C1 segment of cervical spinal cord (tissue), 14 donors: ENCODE measurements at regions not wholly inside any gene's neighbourhood (a gene's known extent, or its start where the extent isn't known, plus 50 kb on each side); places are given as distances from the start of the nearest gene placed in this dataset.

Experiments
- DNase-seq, 14 donors: peaks; one replicate each; lab custom pipeline; 2025; lab: John Stamatoyannopoulos, UW

- peak; percentile 8 to 87 (median 67) for DNase-seq
Measured at GRCh38 chr2:217248312-217248935, 388.6 kb upstream of the TNP1 start.

- no peak for DNase-seq
Measured at GRCh38 chr2:217247476-217247875, 387.6 kb upstream of the TNP1 start.

GRCh38 chr2:217246108-217246507 is 386.2 kb upstream of the TNP1 start:
- no peak for DNase-seq

GRCh38 chr2:217244815-217245214 is 385.0 kb upstream of the TNP1 start:
- DNase-seq = no peak

- DNase-seq = no peak
Measured at GRCh38 chr2:217242947-217243346, 383.1 kb upstream of the TNP1 start.

GRCh38 chr2:217231724-217232123 is 371.9 kb upstream of the TNP1 start:
- peak in 1 of 14 donors; percentile 25 for DNase-seq

- DNase-seq = no peak
Measured at GRCh38 chr2:217231212-217231611, 371.3 kb upstream of the TNP1 start.

- DNase-seq = no peak
Measured at GRCh38 chr2:217228732-217229131, 368.9 kb upstream of the TNP1 start.

GRCh38 chr2:217227794-217228193 is 367.9 kb upstream of the TNP1 start:
- DNase-seq = no peak

- no peak for DNase-seq
Measured at GRCh38 chr2:217225596-217225995, 365.7 kb upstream of the TNP1 start.

GRCh38 chr2:217223222-217223930 is 363.5 kb upstream of the TNP1 start:
- DNase-seq = no peak

GRCh38 chr2:217222309-217222910 is 362.5 kb upstream of the TNP1 start:
- no peak for DNase-seq

- DNase-seq = no peak
Measured at GRCh38 chr2:217220228-217221013, 360.6 kb upstream of the TNP1 start.

- no peak for DNase-seq
Measured at GRCh38 chr2:217219164-217219520, 359.3 kb upstream of the TNP1 start.

- DNase-seq = no peak
Measured at GRCh38 chr2:217218269-217219163, 358.7 kb upstream of the TNP1 start.

- DNase-seq = no peak
Measured at GRCh38 chr2:217216982-217217381, 357.1 kb upstream of the TNP1 start.

- DNase-seq = no peak
Measured at GRCh38 chr2:217216316-217216715, 356.5 kb upstream of the TNP1 start.

GRCh38 chr2:217215877-217216276 is 356.0 kb upstream of the TNP1 start:
- DNase-seq = no peak

- DNase-seq = no peak
Measured at GRCh38 chr2:217208867-217209266, 349.0 kb upstream of the TNP1 start.

- no peak for DNase-seq
Measured at GRCh38 chr2:217207699-217208010, 347.8 kb upstream of the TNP1 start.

GRCh38 chr2:217206907-217207698 is 347.2 kb upstream of the TNP1 start:
- DNase-seq = no peak
